ENCODE measurements at regions not wholly inside any gene's neighbourhood (a gene's known extent, or its start where the extent isn't known, plus 50 kb on each side); places are given as distances from the start of the nearest gene placed in this dataset.
"Not testable (repeated sequence)": the region's sequence is repeated elsewhere in the genome, so short reads cannot be mapped to it uniquely, and the experiment has no call there.

- H3K79me2 ChIP-seq (ENCODE audit: insufficient read depth, low read length): no peaks in the 10 kb centered on the region
- H3K4me3 ChIP-seq (ENCODE audit: low read depth, low read length, poor library complexity, severe bottlenecking): no peak overlapping the region
- TF ChIP-seq EZH2 (IDR thresholded peaks at IDR 0.05; ENCODE audit: borderline replicate concordance, low read length): no peak
- no peak for TF ChIP-seq CTCF (IDR thresholded peaks at IDR 0.05; ENCODE audit: low read length)
- H3K27me3 ChIP-seq (ENCODE audit: insufficient read depth, low read length): no peaks in the 10 kb centered on the region
- no peaks in the 10 kb centered on the region for H3K9me2 ChIP-seq (ENCODE audit: low read depth, low read length)
- H3K9ac ChIP-seq (ENCODE audit: low read length): no peak overlapping the region
- H3K9me3 ChIP-seq (ENCODE audit: low read length): no peaks in the 10 kb centered on the region
- no peaks in the 10 kb centered on the region for H3K36me3 ChIP-seq (ENCODE audit: insufficient read depth, low read length)
- H3K27ac ChIP-seq (ENCODE audit: low read depth, low read length, poor library complexity, severe bottlenecking): no peak overlapping the region
- H2AFZ ChIP-seq (ENCODE audit: low read length): no peak overlapping the region
- no peaks in the 10 kb centered on the region for H3F3A ChIP-seq (ENCODE audit: insufficient read depth, low read length)
- no peaks in the 10 kb centered on the region for H3K4me1 ChIP-seq (ENCODE audit: insufficient read depth, low read length, severe bottlenecking)
- H3K4me2 ChIP-seq (ENCODE audit: low read length): no peak overlapping the region
- no peaks in the 10 kb centered on the region for H4K20me1 ChIP-seq (ENCODE audit: insufficient read depth, low read length)
Observed at GRCh38 chr15:96209285-96209735, 121.2 kb upstream of the NR2F2 start.

GRCh38 chr15:96213045-96213444 is 117.5 kb upstream of the NR2F2 start:
- no peaks in the 10 kb centered on the region for H3K9me3 ChIP-seq (ENCODE audit: low read length)
- H3K27ac ChIP-seq (ENCODE audit: low read depth, low read length, poor library complexity, severe bottlenecking): no peak overlapping the region
- TF ChIP-seq CTCF (IDR thresholded peaks at IDR 0.05; ENCODE audit: low read length): no peak
- TF ChIP-seq EZH2 (IDR thresholded peaks at IDR 0.05; ENCODE audit: borderline replicate concordance, low read length): no peak
- H2AFZ ChIP-seq (ENCODE audit: low read length): no peak overlapping the region
- no peaks in the 10 kb centered on the region for H3K9me2 ChIP-seq (ENCODE audit: low read depth, low read length)
- H3K36me3 ChIP-seq (ENCODE audit: insufficient read depth, low read length): no peaks in the 10 kb centered on the region
- H4K20me1 ChIP-seq (ENCODE audit: insufficient read depth, low read length): no peaks in the 10 kb centered on the region
- H3K4me3 ChIP-seq (ENCODE audit: low read depth, low read length, poor library complexity, severe bottlenecking): no peak overlapping the region
- H3K79me2 ChIP-seq (ENCODE audit: insufficient read depth, low read length): no peaks in the 10 kb centered on the region
- no peak overlapping the region for H3K4me2 ChIP-seq (ENCODE audit: low read length)
- no peak overlapping the region for H3K9ac ChIP-seq (ENCODE audit: low read length)
- H3K27me3 ChIP-seq (ENCODE audit: insufficient read depth, low read length): no peaks in the 10 kb centered on the region
- no peaks in the 10 kb centered on the region for H3F3A ChIP-seq (ENCODE audit: insufficient read depth, low read length)
- H3K4me1 ChIP-seq (ENCODE audit: insufficient read depth, low read length, severe bottlenecking): no peaks in the 10 kb centered on the region

DNA sequence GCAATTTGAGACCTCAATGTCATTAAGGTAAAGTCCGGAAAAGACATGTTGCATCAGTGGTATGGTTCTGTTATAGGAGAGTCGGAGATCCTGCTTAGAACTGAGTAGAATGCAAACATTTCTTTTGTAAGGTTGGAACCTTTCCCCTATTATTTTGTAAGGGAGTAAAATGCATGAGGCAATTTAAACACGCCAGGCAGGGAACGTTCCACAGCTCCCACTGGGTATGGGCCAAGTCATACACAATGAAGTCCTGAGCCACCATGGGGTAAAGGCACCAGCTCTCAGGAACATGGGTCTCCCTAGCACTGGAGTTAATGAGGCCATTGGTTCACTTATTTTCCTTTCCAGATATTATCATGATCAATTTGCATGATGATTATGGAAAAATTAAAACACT is 116.6 kb upstream of the NR2F2 start:
- Histone ChIP-seq H3K27ac (ENCODE audit: low read depth, low read length, poor library complexity, severe bottlenecking) (no peak overlapping the region), H3K4me3 (ENCODE audit: low read depth, low read length, poor library complexity, severe bottlenecking) (no peak overlapping the region), H3K27me3 (ENCODE audit: insufficient read depth, low read length) (no peaks in the 10 kb centered on the region), H3K9ac (ENCODE audit: low read length) (no peak overlapping the region), H3K36me3 (ENCODE audit: insufficient read depth, low read length) (no peaks in the 10 kb centered on the region), H3K9me3 (ENCODE audit: low read length) (no peaks in the 10 kb centered on the region), H3K4me1 (ENCODE audit: insufficient read depth, low read length, severe bottlenecking) (no peaks in the 10 kb centered on the region), H2AFZ (ENCODE audit: low read length) (no peak overlapping the region), H3K9me2 (ENCODE audit: low read depth, low read length) (no peaks in the 10 kb centered on the region), H4K20me1 (ENCODE audit: insufficient read depth, low read length) (no peaks in the 10 kb centered on the region), H3F3A (ENCODE audit: insufficient read depth, low read length) (no peaks in the 10 kb centered on the region), H3K4me2 (ENCODE audit: low read length) (no peak overlapping the region), H3K79me2 (ENCODE audit: insufficient read depth, low read length) (no peaks in the 10 kb centered on the region)
- TF ChIP-seq EZH2 (IDR thresholded peaks at IDR 0.05; ENCODE audit: borderline replicate concordance, low read length) (no peak), CTCF (IDR thresholded peaks at IDR 0.05; ENCODE audit: low read length) (no peak)

GRCh38 chr15:96216481-96216880 is 114.0 kb upstream of the NR2F2 start:
- not testable (repeated sequence) for H3F3A ChIP-seq (ENCODE audit: insufficient read depth, low read length); H3K36me3 ChIP-seq (ENCODE audit: insufficient read depth, low read length); H3K9me2 ChIP-seq (ENCODE audit: low read depth, low read length); H3K27ac ChIP-seq (ENCODE audit: low read depth, low read length, poor library complexity, severe bottlenecking); H3K9me3 ChIP-seq (ENCODE audit: low read length); H2AFZ ChIP-seq (ENCODE audit: low read length); H3K27me3 ChIP-seq (ENCODE audit: insufficient read depth, low read length); H3K4me2 ChIP-seq (ENCODE audit: low read length); H3K4me1 ChIP-seq (ENCODE audit: insufficient read depth, low read length, severe bottlenecking); H3K4me3 ChIP-seq (ENCODE audit: low read depth, low read length, poor library complexity, severe bottlenecking); H3K79me2 ChIP-seq (ENCODE audit: insufficient read depth, low read length); H3K9ac ChIP-seq (ENCODE audit: low read length); H4K20me1 ChIP-seq (ENCODE audit: insufficient read depth, low read length)
